H9 (cell line): ENCODE measurements at regions not wholly inside any gene's neighbourhood (a gene's known extent, or its start where the extent isn't known, plus 50 kb on each side); places are given as distances from the start of the nearest gene placed in this dataset.
A peak's percentile ranks its signal among the peaks of the same experiment; 100 is the strongest.

Source experiments
- DNase-seq: peaks from one replicate; pipeline ENCODE4 v3.0.0-alpha.2; 2017
- H2AFZ ChIP-seq: one replicate; pipeline ENCODE4 v1.6.1; 2013; ENCODE audit warnings: mild to moderate bottlenecking, low read length, control low read depth, moderate library complexity
- H2AK5ac ChIP-seq: 2 replicates; pipeline ENCODE4 v1.6.1; 2013; ENCODE audit warnings: low read length, control low read depth, mixed read lengths; ENCODE audit not compliant: insufficient read length
- H2BK120ac ChIP-seq: one replicate; pipeline ENCODE4 v1.6.1; 2013; ENCODE audit warnings: low read depth, mild to moderate bottlenecking, low read length, control low read depth, inconsistent platforms; ENCODE audit not compliant: poor library complexity, severe bottlenecking
- H2BK12ac ChIP-seq: 2 replicates; pipeline ENCODE4 v1.6.1; 2013; ENCODE audit warnings: low read length, control low read depth, mixed read lengths, low read depth; ENCODE audit not compliant: insufficient read length
- H2BK15ac ChIP-seq: 2 replicates; pipeline ENCODE4 v1.6.1; 2013; ENCODE audit warnings: low read depth, low read length, control low read depth
- H2BK20ac ChIP-seq: one replicate; pipeline ENCODE4 v1.6.1; 2013; ENCODE audit warnings: low read depth, mild to moderate bottlenecking, low read length, control low read depth, inconsistent platforms; ENCODE audit not compliant: poor library complexity, severe bottlenecking
- H2BK5ac ChIP-seq: 2 replicates; pipeline ENCODE4 v1.6.1; 2013; ENCODE audit warnings: low read length, control low read depth, mixed read lengths; ENCODE audit not compliant: insufficient read length
- H3K14ac ChIP-seq: 2 replicates; pipeline ENCODE4 v1.6.1; 2013; ENCODE audit warnings: low read length, control low read depth; ENCODE audit not compliant: insufficient read depth
- H3K18ac ChIP-seq: 2 replicates; pipeline ENCODE4 v1.6.1; 2013; ENCODE audit warnings: low read depth, mild to moderate bottlenecking, mixed read lengths, low read length, control low read depth; ENCODE audit not compliant: insufficient read length
- H3K23ac ChIP-seq: 2 replicates; pipeline ENCODE4 v1.6.1; 2013; ENCODE audit warnings: low read length, control low read depth, mixed read lengths, low read depth; ENCODE audit not compliant: insufficient read length
- H3K23me2 ChIP-seq: 2 replicates; pipeline ENCODE4 v1.6.1; 2013; ENCODE audit warnings: low read depth, mild to moderate bottlenecking, mixed read lengths, low read length, control low read depth; ENCODE audit not compliant: insufficient read length, poor library complexity, severe bottlenecking
- H3K27ac ChIP-seq: 2 replicates; pipeline ENCODE4 v1.5.1; 2013; ENCODE audit warnings: low read length, control low read depth, mixed read lengths, low read depth; ENCODE audit not compliant: insufficient read length
- H3K27me3 ChIP-seq: 2 replicates; pipeline ENCODE4 v1.6.1; 2013; ENCODE audit warnings: low read length, control low read depth, inconsistent platforms; ENCODE audit not compliant: insufficient read depth
- H3K4ac ChIP-seq: 2 replicates; pipeline ENCODE4 v1.6.1; 2013; ENCODE audit warnings: low read depth, mild to moderate bottlenecking, control low read depth, inconsistent platforms, low read length, moderate library complexity
- H3K4me1 ChIP-seq: 2 replicates; pipeline ENCODE4 v1.6.1; 2013; ENCODE audit warnings: low read length, control low read depth, inconsistent platforms; ENCODE audit not compliant: insufficient read depth
- H3K4me2 ChIP-seq: 2 replicates; pipeline ENCODE4 v1.6.1; 2013; ENCODE audit warnings: low read length, control low read depth, mixed read lengths; ENCODE audit not compliant: insufficient read length, insufficient read depth
- H3K56ac ChIP-seq: 2 replicates; pipeline ENCODE4 v1.6.1; 2013; ENCODE audit warnings: low read depth, mild to moderate bottlenecking, mixed read lengths, low read length, control low read depth; ENCODE audit not compliant: insufficient read length
- H3K79me1 ChIP-seq: 2 replicates; pipeline ENCODE4 v1.6.1; 2013; ENCODE audit warnings: low read depth, mild to moderate bottlenecking, moderate library complexity, low read length, control low read depth, inconsistent platforms; ENCODE audit not compliant: insufficient read depth, poor library complexity, severe bottlenecking
- H3K79me2 ChIP-seq: 2 replicates; pipeline ENCODE4 v1.6.1; 2013; ENCODE audit warnings: low read length, control low read depth, inconsistent platforms; ENCODE audit not compliant: insufficient read depth
- H3K9ac ChIP-seq: 2 replicates; pipeline ENCODE4 v1.6.1; 2013; ENCODE audit warnings: low read length, control low read depth, mixed read lengths; ENCODE audit not compliant: insufficient read length; ENCODE audit errors: extremely low read depth
- H3K9me3 ChIP-seq: one replicate; pipeline ENCODE4 v1.6.1; 2013; ENCODE audit warnings: low read depth, low read length, inconsistent platforms; ENCODE audit not compliant: control insufficient read depth
- H3T11ph ChIP-seq: one replicate; pipeline ENCODE4 v1.6.1; 2013; ENCODE audit warnings: mild to moderate bottlenecking, low read length, control low read depth, inconsistent platforms
- H4K20me1 ChIP-seq: one replicate; pipeline ENCODE4 v1.6.1; 2013; ENCODE audit not compliant: control insufficient read depth, insufficient read length, insufficient read depth
- H4K5ac ChIP-seq: 2 replicates; pipeline ENCODE4 v1.6.1; 2013; ENCODE audit warnings: low read depth, mild to moderate bottlenecking, mixed read lengths, low read length, control low read depth; ENCODE audit not compliant: insufficient read length
- H4K8ac ChIP-seq: replicated peaks from 2 replicates; pipeline ENCODE4 v1.6.1; 2013; ENCODE audit warnings: low read length, control low read depth, mixed read lengths, low read depth; ENCODE audit not compliant: insufficient read length
- H4K91ac ChIP-seq: 2 replicates; pipeline ENCODE4 v1.6.1; 2013; ENCODE audit warnings: low read depth, mild to moderate bottlenecking, moderate library complexity, mixed read lengths, low read length, control low read depth; ENCODE audit not compliant: insufficient read length
- H3K27ac Mint-ChIP-seq, 3 experiments: 2 replicates in 2 of 3; 3 replicates in 1 of 3; pipeline ENCODE4 v1.8.0; 2020 to 2021; ENCODE audit warnings: mixed read lengths in 3 of 3, mild to moderate bottlenecking in 1 of 3, moderate library complexity in 1 of 3
- H3K27me3 Mint-ChIP-seq: 2 replicates; pipeline ENCODE4 v1.8.0; 2021; ENCODE audit warnings: low read depth, mild to moderate bottlenecking, moderate library complexity, mixed read lengths
- H3K36me3 Mint-ChIP-seq, 3 experiments: 2 replicates in 2 of 3; 3 replicates in 1 of 3; pipeline ENCODE4 v1.8.0; 2020 to 2021; ENCODE audit warnings: low read depth in 3 of 3, mixed read lengths in 3 of 3; ENCODE audit not compliant: insufficient read depth in 1 of 3
- H3K4me1 Mint-ChIP-seq, 2 experiments: 2 replicates each; pipeline ENCODE4 v1.8.0; 2020; ENCODE audit warnings: mixed read lengths in 2 of 2
- H3K4me3 Mint-ChIP-seq, 2 experiments: 2 replicates in 1 of 2; 3 replicates in 1 of 2; pipeline ENCODE4 v1.8.0; 2020 to 2021; ENCODE audit warnings: mild to moderate bottlenecking in 2 of 2, mixed read lengths in 2 of 2, moderate library complexity in 1 of 2
- H3K9me3 Mint-ChIP-seq, 2 experiments: 2 replicates in 1 of 2; 3 replicates in 1 of 2; pipeline ENCODE4 v1.8.0; 2020; ENCODE audit warnings: mild to moderate bottlenecking in 2 of 2, mixed read lengths in 2 of 2, moderate library complexity in 1 of 2
- CTCF ChIP-seq: fragments of 200-600 bp; sonication (generic); conservative IDR thresholded peaks from 3 replicates; pipeline ENCODE4 v1.8.0; 2021; ENCODE audit warnings: antibody characterized with exemption, mild to moderate bottlenecking
- WGBS: extraction: QIAGEN DNeasy Blood & Tissue Kit; methylation state at CpG from one replicate; pipeline ENCODE4 v1.1.7; 2013; ENCODE audit warnings: missing lambda C conversion rate, low lambda C conversion rate, mixed read lengths; ENCODE audit not compliant: insufficient read length; ENCODE audit errors: extremely low coverage; 5-methylcytosine and 5-hydroxymethylcytosine counted together

GRCh38 chr2:128772671-128773070, 454.0 kb upstream of the HS6ST1 start:
- H3K27me3 Mint-ChIP-seq: peaks cover 2% of the 10 kb centered on the region; the same call in 1 of the 2 replicates
- WGBS: no CpG with 5 or more reads among the region's 4 CpGs

More at GRCh38 chr2:128772671-128773070, 454.0 kb upstream of the HS6ST1 start:
- H3K9ac ChIP-seq: no peak overlapping the region
- 0 out of 2 replicates have a peak, but pooled peaks cover 1% of the 10 kb centered on the region for H3K4me1 ChIP-seq
- H3K4me3 Mint-ChIP-seq: no peak overlapping the region
- H2BK20ac ChIP-seq: no peak overlapping the region
- no peaks in the 10 kb centered on the region; a peak in 1 of 7 replicates for H3K36me3 Mint-ChIP-seq
- H3K9me3 ChIP-seq: no peaks in the 10 kb centered on the region
- peaks cover 22 to 23% of the 10 kb centered on the region in 2 experiments for H3K4me1 Mint-ChIP-seq
- no peak overlapping the region for H3K23ac ChIP-seq
- H4K8ac ChIP-seq: no peak overlapping the region
- no peaks in the 10 kb centered on the region for H3K9me3 Mint-ChIP-seq
- H3K79me2 ChIP-seq: no peaks in the 10 kb centered on the region
- no peak overlapping the region for H2BK5ac ChIP-seq
- no peaks in the 10 kb centered on the region for H3K23me2 ChIP-seq
- no peak overlapping the region for H3T11ph ChIP-seq
- H3K4ac ChIP-seq: no peak overlapping the region
- no peak overlapping the region for H2BK120ac ChIP-seq
- H3K27ac Mint-ChIP-seq: no peak overlapping the region
- no peak overlapping the region for H3K4me2 ChIP-seq
- no peak overlapping the region for H3K27ac ChIP-seq
- no peak for TF ChIP-seq CTCF
- no peak overlapping the region for H2BK15ac ChIP-seq
- H3K14ac ChIP-seq: no peak overlapping the region
- H3K79me1 ChIP-seq: no peaks in the 10 kb centered on the region
- no peaks in the 10 kb centered on the region for H3K27me3 ChIP-seq
- peak; percentile 5 for DNase-seq
- no peak overlapping the region for H2BK12ac ChIP-seq
- H3K56ac ChIP-seq: no peak overlapping the region
- no peaks in the 10 kb centered on the region for H4K20me1 ChIP-seq
- no peak overlapping the region for H3K18ac ChIP-seq
- no peak overlapping the region for H2AK5ac ChIP-seq
- no peak overlapping the region for H4K91ac ChIP-seq
- no peak overlapping the region for H4K5ac ChIP-seq
- H2AFZ ChIP-seq: no peak overlapping the region
